Cardiac fibroblast (primary cell): ENCODE measurements at regions not wholly inside any gene's neighbourhood (a gene's known extent, or its start where the extent isn't known, plus 50 kb on each side); places are given as distances from the start of the nearest gene placed in this dataset.

ENCODE experiments used
- DNase-seq, 2 donors: peaks; one replicate each; pipeline versions ENCODE4 v3.0.0 to v3.0.0-alpha.2; 2010; ENCODE audit warnings: low read depth in 2 of 2
- H3K4me3 ChIP-seq, 2 donors: replicated peaks in 1 of 2; 1 replicate in 1 of 2; 2 replicates in 1 of 2; pipeline ENCODE4 v1.5.1; 2011; ENCODE audit warnings: low read depth in 2 of 2, low read length in 2 of 2, mild to moderate bottlenecking in 2 of 2, moderate library complexity in 1 of 2
- CTCF ChIP-seq: IDR thresholded peaks from one replicate; pipeline ENCODE4 v1.5.1; 2011; ENCODE audit warnings: low read depth, mild to moderate bottlenecking, low read length, inconsistent platforms

- TF ChIP-seq CTCF = no peak
- no peak for DNase-seq
- no peak overlapping the region for H3K4me3 ChIP-seq
Observed at GRCh38 chr4:121479808-121480207, 99.0 kb upstream of the QRFPR start.

- no peak for TF ChIP-seq CTCF
Observed at GRCh38 chr4:121477480-121477879, 96.7 kb upstream of the QRFPR start.

DNA sequence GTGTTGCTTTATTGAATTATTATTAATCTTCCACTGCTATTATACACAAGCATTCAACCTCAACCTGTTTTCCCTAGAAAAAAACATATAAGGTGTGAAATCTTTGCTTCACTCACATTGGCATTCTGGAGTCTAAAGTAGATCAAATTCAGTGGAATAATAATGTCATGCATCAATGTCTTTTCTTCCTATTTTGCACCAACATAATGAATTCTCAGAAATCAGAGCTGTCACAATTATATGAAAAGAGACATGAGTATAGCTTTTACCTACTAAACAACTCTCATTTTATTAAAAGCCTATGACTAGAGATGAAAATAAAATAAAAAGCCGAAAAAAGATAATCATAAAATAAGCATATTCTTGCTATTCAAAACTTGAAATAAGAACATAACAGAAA, 96.3 kb upstream of the QRFPR start:
- no peak overlapping the region for H3K4me3 ChIP-seq
- no peak for TF ChIP-seq CTCF
- DNase-seq = no peak

More at GRCh38 chr4:121477480-121477879, 96.7 kb upstream of the QRFPR start:
- no peak overlapping the region for H3K4me3 ChIP-seq
- DNase-seq = no peak

GRCh38 chr4:121472937-121473721, 92.3 kb upstream of the QRFPR start:
- no peak for DNase-seq
- H3K4me3 ChIP-seq = no peak overlapping the region
- TF ChIP-seq CTCF = no peak

DNA sequence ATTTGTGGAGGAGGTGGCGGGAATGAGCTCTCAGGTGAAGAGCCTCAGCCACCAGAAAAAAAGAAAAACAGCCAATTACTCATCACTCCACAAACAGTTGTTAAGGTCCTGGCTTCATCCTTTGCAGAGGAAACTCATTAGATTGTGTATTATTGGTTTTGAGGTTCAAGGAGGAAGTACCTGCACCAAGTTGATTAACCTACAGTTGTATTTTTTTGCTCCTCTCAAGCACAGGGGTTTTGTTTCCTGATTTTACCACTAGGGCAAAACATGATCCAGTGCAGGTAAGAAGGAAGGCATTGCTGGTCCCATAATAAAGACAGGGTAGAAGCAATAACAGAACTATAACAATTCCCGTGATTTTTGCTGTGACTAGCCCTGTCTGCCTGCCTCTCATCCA, 84.0 kb upstream of the QRFPR start:
- H3K4me3 ChIP-seq = no peak overlapping the region
- TF ChIP-seq CTCF = no peak
- DNase-seq = no peak

GRCh38 chr4:121462660-121463261, 81.9 kb upstream of the QRFPR start:
- H3K4me3 ChIP-seq = no peak overlapping the region
- peak; percentile 83 to 84 for DNase-seq
- peak; percentile 79 for TF ChIP-seq CTCF
